Right lobe of liver (tissue), 6 donors: ENCODE measurements at regions not wholly inside any gene's neighbourhood (a gene's known extent, or its start where the extent isn't known, plus 50 kb on each side); places are given as distances from the start of the nearest gene placed in this dataset.

Experiments
- ATAC-seq, 4 donors: fragments of 200-7000 bp; cut with Tn5 transposase; one replicate each; pipeline ENCODE4 v1.9.1; 2020; ENCODE audit warnings: mild to moderate bottlenecking in 4 of 4, moderate library complexity in 4 of 4
- DNase-seq, 3 donors: peaks; one replicate each; pipeline ENCODE4 v3.0.0-alpha.2; 2020
- H3K27ac ChIP-seq, 3 donors: fragments of 200-600 bp; one replicate each; pipeline ENCODE4 v1.8.0; 2022
- H3K27me3 ChIP-seq, 2 donors: fragments of 200-600 bp; one replicate each; pipeline ENCODE4 v1.8.0; 2022
- H3K36me3 ChIP-seq, 4 donors: fragments of 200-600 bp; sonication (generic) in 1 of 4; one replicate each; pipeline versions ENCODE4 v1.5.1 to v1.8.0; 2017 to 2022; ENCODE audit warnings: control low read depth in 1 of 4
- H3K4me1 ChIP-seq, 4 donors: fragments of 200-600 bp; sonication (generic) in 1 of 4; one replicate each; pipeline versions ENCODE4 v1.5.1 to v1.8.0; 2017 to 2022; ENCODE audit warnings: control low read depth in 1 of 4
- H3K4me3 ChIP-seq, 3 donors: fragments of 200-600 bp; one replicate each; pipeline ENCODE4 v1.8.0; 2022
- H3K9me3 ChIP-seq, 4 donors: fragments of 200-600 bp; sonication (generic) in 1 of 4; one replicate each; pipeline versions ENCODE4 v1.5.1 to v1.8.0; 2017 to 2022; ENCODE audit warnings: control low read depth in 1 of 4
- CTCF ChIP-seq, 4 donors: fragments of 200-600 bp in 3 of 4; fragments of 450-650 bp in 1 of 4; IDR thresholded peaks; one replicate each; pipeline versions ENCODE4 v1.5.1 to v1.8.0; 2016 to 2022; ENCODE audit warnings: antibody characterized with exemption in 4 of 4, mild to moderate bottlenecking in 2 of 4
- POLR2A ChIP-seq: fragments of 450-650 bp; IDR thresholded peaks from one replicate; pipeline ENCODE4 v1.6.1; 2017; ENCODE audit warnings: antibody characterized with exemption, mild to moderate bottlenecking
- WGBS: methylation state at CpG from one replicate; pipeline ENCODE4 v1.1.6; 2018; ENCODE audit warnings: low coverage, low lambda C conversion rate; ENCODE audit not compliant: insufficient coverage; ENCODE audit errors: missing lambda C conversion rate; 5-methylcytosine and 5-hydroxymethylcytosine counted together
- intact Hi-C, 2 donors: fragments of 100-400 bp; cut with DNase I; formaldehyde crosslinking; loops; one replicate each; pipeline versions ENCODE4 v1.11.2 to v1.14.1; 2022
- donor health status: DM: no; HTN: yes; CAD: no.
- donor health status: DM: no; HTN: no; CAD: no.
- donor health status: DM: no; HTN: no; CAD: no.
- donor health status: DM: no; HTN: yes; CAD: no.
- donor health status: DM: no; HTN: yes; CAD: no.

- Histone ChIP-seq H3K9me3 (no peaks in the 10 kb centered on the region), H3K4me1 (no peaks in the 10 kb centered on the region), H3K4me3 (no peak overlapping the region), H3K27ac (no peak overlapping the region), H3K36me3 (no peaks in the 10 kb centered on the region), H3K27me3 (no peaks in the 10 kb centered on the region)
- TF ChIP-seq CTCF (IDR thresholded peaks at IDR 0.05) (no peak), POLR2A (no peak)
- intact Hi-C loops = no loop called here
- WGBS = 73% methylated on average over 4 of the region's 4 CpGs
- DNase-seq (no peak), ATAC-seq (no peak)
These were observed 100.9 kb upstream of the SEMA6A start for GRCh38 chr5:116675626-116675910.

DNA sequence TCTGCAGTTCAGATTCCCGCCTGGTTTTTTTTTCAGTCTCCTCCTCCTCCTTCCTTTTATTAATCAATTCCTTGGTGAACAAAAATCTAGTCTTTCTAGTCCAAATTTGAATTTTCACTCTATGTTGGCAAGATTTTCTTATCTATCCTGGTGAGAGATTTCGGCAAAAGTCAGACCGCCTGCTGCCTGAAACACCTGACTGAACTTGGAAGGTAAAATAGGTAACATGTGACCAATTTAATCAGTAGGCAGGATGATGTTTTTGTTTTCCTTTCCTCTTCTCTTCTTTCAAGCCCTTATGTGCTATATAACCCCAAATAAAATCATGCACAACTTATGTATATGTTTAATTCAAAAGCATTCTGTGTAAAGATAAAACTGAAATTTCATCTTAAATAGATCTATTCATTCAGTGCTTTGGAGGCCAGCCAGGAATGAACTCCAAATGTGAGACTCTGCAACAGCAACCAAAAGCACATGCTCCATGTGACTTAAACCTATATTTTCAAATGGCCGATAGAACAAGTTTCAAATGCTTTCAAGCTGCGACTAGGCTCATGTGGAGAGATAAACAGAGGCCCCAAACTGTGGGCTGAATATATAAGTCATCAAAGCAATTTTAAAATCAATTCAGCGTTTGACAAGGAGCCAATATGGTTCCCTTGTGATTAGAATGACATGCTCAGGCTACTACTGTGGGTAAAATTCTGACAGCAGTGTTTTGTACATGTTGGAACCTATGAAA is 100.4 kb upstream of the SEMA6A start:
- intact Hi-C loops = no loop called here
- Histone ChIP-seq H3K4me3 (no peak overlapping the region), H3K4me1 (peaks cover 0 to 2% (median 0%) of the 10 kb centered on the region in 4 donors), H3K36me3 (no peaks in the 10 kb centered on the region), H3K27me3 (no peaks in the 10 kb centered on the region), H3K27ac (no peak overlapping the region), H3K9me3 (no peaks in the 10 kb centered on the region)
- ATAC-seq = no peak
- no peak for DNase-seq
- TF ChIP-seq CTCF (IDR thresholded peaks at IDR 0.05) (no peak), POLR2A (no peak)
- 51% methylated on average over 6 of the region's 6 CpGs for WGBS

DNA sequence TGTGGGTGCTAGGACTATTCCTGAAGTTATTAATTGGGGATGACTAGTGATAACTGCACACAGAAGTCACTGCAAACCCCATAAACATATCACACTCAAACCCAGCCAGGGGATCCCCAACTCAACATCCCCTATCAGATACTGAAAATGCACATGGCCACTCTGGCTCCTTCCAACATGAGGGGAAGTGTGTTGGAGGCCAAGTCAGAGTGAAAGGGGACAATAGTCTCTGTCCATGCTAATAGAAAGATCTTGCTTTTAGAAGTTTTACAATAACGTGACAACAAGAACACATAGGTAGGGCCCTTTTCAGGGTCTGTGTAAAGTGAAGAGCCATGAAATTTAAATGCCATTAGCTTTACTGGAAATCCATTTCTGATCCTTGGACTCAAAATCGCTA is 98.8 kb upstream of the SEMA6A start:
- intact Hi-C loops = no loop called here
- Histone ChIP-seq H3K27me3 (no peaks in the 10 kb centered on the region), H3K9me3 (no peaks in the 10 kb centered on the region), H3K4me1 (peaks cover 0 to 2% (median 0%) of the 10 kb centered on the region in 4 donors), H3K36me3 (no peaks in the 10 kb centered on the region), H3K27ac (no peak overlapping the region), H3K4me3 (no peak overlapping the region)
- no peak for ATAC-seq
- no peak for TF ChIP-seq CTCF (IDR thresholded peaks at IDR 0.05)
- no peak for TF ChIP-seq POLR2A
- DNase-seq = no peak
- WGBS = 62% methylated on average over 2 of the region's 2 CpGs

GRCh38 chr5:116672203-116672602 is 97.6 kb upstream of the SEMA6A start:
- DNase-seq = no peak
- no peak overlapping the region for H3K27ac ChIP-seq
- no peak overlapping the region for H3K4me3 ChIP-seq
- peak in 1 of 4 donors; percentile 43 for ATAC-seq
- TF ChIP-seq CTCF (IDR thresholded peaks at IDR 0.05) = no peak
- no peak for TF ChIP-seq POLR2A
- H3K36me3 ChIP-seq = no peaks in the 10 kb centered on the region
- intact Hi-C loops = no loop called here
- peaks cover 0 to 2% (median 0%) of the 10 kb centered on the region in 4 donors for H3K4me1 ChIP-seq
- no peaks in the 10 kb centered on the region for H3K9me3 ChIP-seq
- no peaks in the 10 kb centered on the region for H3K27me3 ChIP-seq
